ENCODE measurements at regions not wholly inside any gene's neighbourhood (a gene's known extent, or its start where the extent isn't known, plus 50 kb on each side); places are given as distances from the start of the nearest gene placed in this dataset.

GRCh38 chr20:6637160-6637579, 130.3 kb upstream of the BMP2 start:
- TF ChIP-seq FOXP2 (optimal IDR thresholded peaks at IDR 0.05; ENCODE audit: borderline replicate concordance, extremely low read depth, extremely low read length, insufficient read depth) (no peak), POLR2AphosphoS5 (IDR thresholded peaks at IDR 0.05; ENCODE audit: low read depth, low read length) (no peak), SIN3A (IDR thresholded peaks at IDR 0.05; ENCODE audit: borderline replicate concordance, insufficient read depth, low read length) (no peak), REST (IDR thresholded peaks at IDR 0.05; ENCODE audit: insufficient read depth in 1 of 2, low read depth in 2 of 2, low read length in 2 of 2) (no peak), TAF1 (IDR thresholded peaks at IDR 0.05; ENCODE audit: borderline replicate concordance, insufficient read depth, low read length) (no peak)

- TF ChIP-seq TAF1 (IDR thresholded peaks at IDR 0.05; ENCODE audit: borderline replicate concordance, insufficient read depth, low read length): no peak
- no peak for TF ChIP-seq POLR2AphosphoS5 (IDR thresholded peaks at IDR 0.05; ENCODE audit: low read depth, low read length)
- TF ChIP-seq SIN3A (IDR thresholded peaks at IDR 0.05; ENCODE audit: borderline replicate concordance, insufficient read depth, low read length): no peak
- no peak for TF ChIP-seq FOXP2 (optimal IDR thresholded peaks at IDR 0.05; ENCODE audit: borderline replicate concordance, extremely low read depth, extremely low read length, insufficient read depth)
- TF ChIP-seq REST (IDR thresholded peaks at IDR 0.05; ENCODE audit: insufficient read depth in 1 of 2, low read depth in 2 of 2, low read length in 2 of 2): no peak
Observed at GRCh38 chr20:6636209-6637159, 131.0 kb upstream of the BMP2 start.

GRCh38 chr20:6635034-6635736, 132.3 kb upstream of the BMP2 start:
- no peak for TF ChIP-seq SIN3A (IDR thresholded peaks at IDR 0.05; ENCODE audit: borderline replicate concordance, insufficient read depth, low read length)

- TF ChIP-seq FOXP2 (optimal IDR thresholded peaks at IDR 0.05; ENCODE audit: borderline replicate concordance, extremely low read depth, extremely low read length, insufficient read depth): no peak
- TF ChIP-seq POLR2AphosphoS5 (IDR thresholded peaks at IDR 0.05; ENCODE audit: low read depth, low read length): no peak
- TF ChIP-seq SIN3A (IDR thresholded peaks at IDR 0.05; ENCODE audit: borderline replicate concordance, insufficient read depth, low read length): no peak
- TF ChIP-seq TAF1 (IDR thresholded peaks at IDR 0.05; ENCODE audit: borderline replicate concordance, insufficient read depth, low read length): no peak
- TF ChIP-seq REST (IDR thresholded peaks at IDR 0.05; ENCODE audit: insufficient read depth in 1 of 2, low read depth in 2 of 2, low read length in 2 of 2): no peak
Observed at GRCh38 chr20:6632187-6632586, 135.3 kb upstream of the BMP2 start.

- no peak for TF ChIP-seq SIN3A (IDR thresholded peaks at IDR 0.05; ENCODE audit: borderline replicate concordance, insufficient read depth, low read length)
- TF ChIP-seq POLR2AphosphoS5 (IDR thresholded peaks at IDR 0.05; ENCODE audit: low read depth, low read length): no peak
- TF ChIP-seq REST (IDR thresholded peaks at IDR 0.05; ENCODE audit: insufficient read depth in 1 of 2, low read depth in 2 of 2, low read length in 2 of 2): no peak
Observed at GRCh38 chr20:6630514-6630913, 137.0 kb upstream of the BMP2 start.

All from PFSK-1 (cell line).